SU-DHL-6 (cell line): ENCODE measurements at regions not wholly inside any gene's neighbourhood (a gene's known extent, or its start where the extent isn't known, plus 50 kb on each side); places are given as distances from the start of the nearest gene placed in this dataset.

Experiments
- H2AFZ ChIP-seq: fragments of 200-600 bp; sonication (generic); 2 replicates; pipeline ENCODE4 v1.6.1; 2014; ENCODE audit warnings: low read depth, mild to moderate bottlenecking, moderate library complexity, mixed read lengths, antibody characterized with exemption, low read length; ENCODE audit not compliant: severe bottlenecking
- H3F3A ChIP-seq: fragments of 200-600 bp; shearing (Covaris generic); 2 replicates; pipeline ENCODE4 v1.6.0; 2016; ENCODE audit warnings: antibody characterized with exemption, mild to moderate bottlenecking; ENCODE audit not compliant: insufficient read depth
- H3K27ac ChIP-seq: fragments of 200-600 bp; sonication (generic); 2 replicates; pipeline ENCODE4 v1.5.1; 2016; ENCODE audit warnings: low read depth, mild to moderate bottlenecking, low read length, moderate library complexity, mixed read lengths
- H3K27me3 ChIP-seq: fragments of 200-600 bp; sonication (generic), shearing (Covaris generic); 2 replicates; pipeline ENCODE4 v1.6.0; 2014; ENCODE audit warnings: mild to moderate bottlenecking, low read length
- H3K36me3 ChIP-seq: fragments of 200-600 bp; sonication (generic); 2 replicates; pipeline ENCODE4 v1.6.1; 2014; ENCODE audit warnings: mild to moderate bottlenecking, low read length, mixed read lengths
- H3K4me2 ChIP-seq: fragments of 300-600, 200-600 bp; shearing (Covaris generic), sonication (generic); 2 replicates; pipeline ENCODE4 v1.6.0; 2014; ENCODE audit warnings: low read length, low read depth, mild to moderate bottlenecking; ENCODE audit not compliant: poor library complexity, severe bottlenecking
- H3K4me3 ChIP-seq: fragments of 200-600 bp; sonication (generic); 2 replicates; pipeline ENCODE4 v1.5.1; 2014; ENCODE audit warnings: antibody characterized with exemption, low read length, mild to moderate bottlenecking, mixed read lengths; ENCODE audit not compliant: insufficient read depth, poor library complexity, severe bottlenecking
- H3K79me2 ChIP-seq: fragments of 200-600 bp; sonication (generic); 2 replicates; pipeline ENCODE4 v1.6.1; 2014; ENCODE audit warnings: mild to moderate bottlenecking, low read length, moderate library complexity; ENCODE audit not compliant: insufficient read depth
- H3K9ac ChIP-seq: fragments of 200-600 bp; sonication (generic); 2 replicates; pipeline ENCODE4 v1.7.0; 2014; ENCODE audit warnings: mild to moderate bottlenecking, low read length
- H3K9me2 ChIP-seq: fragments of 200-600 bp; sonication (generic); replicated peaks from 2 replicates; pipeline ENCODE4 v1.6.1; 2014; ENCODE audit warnings: low read length; ENCODE audit not compliant: insufficient read depth
- H3K9me3 ChIP-seq: fragments of 200-600 bp; sonication (generic); 2 replicates; pipeline ENCODE4 v1.6.1; 2014; ENCODE audit warnings: low read length, mixed read lengths; ENCODE audit not compliant: insufficient read depth
- H4K20me1 ChIP-seq: fragments of 200-600 bp; sonication (generic); 2 replicates; pipeline ENCODE4 v1.6.1; 2014; ENCODE audit warnings: low read depth, mild to moderate bottlenecking, antibody characterized with exemption, low read length, moderate library complexity, mixed read lengths
- EZH2phosphoT487 ChIP-seq: fragments of 200-600 bp; sonication (generic), shearing (Covaris generic); conservative IDR thresholded peaks from 2 replicates; pipeline ENCODE4 v1.6.1; 2018; ENCODE audit warnings: mild to moderate bottlenecking, antibody characterized with exemption, low read length, moderate library complexity, mixed read lengths
- TF ChIP-seq, protein P1 (sequence below): fragments of 200-600 bp; sonication (generic); IDR thresholded peaks from one replicate; pipeline ENCODE4 v1.5.1; 2017; ENCODE audit warnings: antibody characterized with exemption, mild to moderate bottlenecking, low read length, moderate library complexity; ENCODE audit not compliant: insufficient read depth, poor library complexity, severe bottlenecking

GRCh38 chr10:131792011-131792651 is 108.7 kb upstream of the PPP2R2D start:
- Histone ChIP-seq H3K4me3 (no peak overlapping the region), H3K36me3 (no peaks in the 10 kb centered on the region), H2AFZ (no peak overlapping the region), H3K9me2 (no peaks in the 10 kb centered on the region), H3F3A (no peaks in the 10 kb centered on the region), H3K9me3 (no peaks in the 10 kb centered on the region), H3K27me3 (no peaks in the 10 kb centered on the region), H4K20me1 (no peaks in the 10 kb centered on the region), H3K27ac (no peak overlapping the region), H3K4me2 (no peak overlapping the region), H3K79me2 (no peaks in the 10 kb centered on the region), H3K9ac (no peak overlapping the region)
- TF ChIP-seq, protein P1, sequence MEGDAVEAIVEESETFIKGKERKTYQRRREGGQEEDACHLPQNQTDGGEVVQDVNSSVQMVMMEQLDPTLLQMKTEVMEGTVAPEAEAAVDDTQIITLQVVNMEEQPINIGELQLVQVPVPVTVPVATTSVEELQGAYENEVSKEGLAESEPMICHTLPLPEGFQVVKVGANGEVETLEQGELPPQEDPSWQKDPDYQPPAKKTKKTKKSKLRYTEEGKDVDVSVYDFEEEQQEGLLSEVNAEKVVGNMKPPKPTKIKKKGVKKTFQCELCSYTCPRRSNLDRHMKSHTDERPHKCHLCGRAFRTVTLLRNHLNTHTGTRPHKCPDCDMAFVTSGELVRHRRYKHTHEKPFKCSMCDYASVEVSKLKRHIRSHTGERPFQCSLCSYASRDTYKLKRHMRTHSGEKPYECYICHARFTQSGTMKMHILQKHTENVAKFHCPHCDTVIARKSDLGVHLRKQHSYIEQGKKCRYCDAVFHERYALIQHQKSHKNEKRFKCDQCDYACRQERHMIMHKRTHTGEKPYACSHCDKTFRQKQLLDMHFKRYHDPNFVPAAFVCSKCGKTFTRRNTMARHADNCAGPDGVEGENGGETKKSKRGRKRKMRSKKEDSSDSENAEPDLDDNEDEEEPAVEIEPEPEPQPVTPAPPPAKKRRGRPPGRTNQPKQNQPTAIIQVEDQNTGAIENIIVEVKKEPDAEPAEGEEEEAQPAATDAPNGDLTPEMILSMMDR = no peak
- TF ChIP-seq EZH2phosphoT487 = no peak

GRCh38 chr10:131792809-131793208 is 108.0 kb upstream of the PPP2R2D start:
- Histone ChIP-seq H3F3A (no peaks in the 10 kb centered on the region), H4K20me1 (no peaks in the 10 kb centered on the region), H3K4me3 (no peak overlapping the region), H3K9me2 (no peaks in the 10 kb centered on the region), H3K9ac (no peak overlapping the region), H3K27me3 (no peaks in the 10 kb centered on the region), H3K4me2 (no peak overlapping the region), H3K79me2 (no peaks in the 10 kb centered on the region), H3K36me3 (no peaks in the 10 kb centered on the region), H3K9me3 (no peaks in the 10 kb centered on the region), H2AFZ (no peak overlapping the region), H3K27ac (no peak overlapping the region)
- no peak for TF ChIP-seq EZH2phosphoT487
- TF ChIP-seq, protein P1 = no peak

DNA sequence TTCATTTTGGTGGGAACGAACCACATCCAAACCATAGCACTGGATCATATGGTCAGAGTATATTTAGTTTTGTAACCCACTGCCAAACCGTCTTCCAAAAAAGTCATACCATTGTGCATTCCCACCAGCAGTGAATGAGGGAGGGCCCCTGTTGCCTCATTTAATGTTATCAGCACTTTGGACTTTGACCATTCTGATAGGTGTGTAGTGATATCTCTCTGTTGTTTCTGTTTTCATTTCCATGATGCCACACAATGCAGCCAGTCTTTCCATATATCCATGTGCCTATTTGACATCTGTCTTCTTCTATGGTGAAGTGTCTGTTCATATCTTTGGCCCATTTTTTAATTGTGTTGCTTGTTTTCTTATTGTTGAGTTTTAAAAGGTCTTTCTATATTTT is 105.0 kb upstream of the PPP2R2D start:
- H3K79me2 ChIP-seq = no peaks in the 10 kb centered on the region
- H3F3A ChIP-seq = no peaks in the 10 kb centered on the region
- no peaks in the 10 kb centered on the region; the same call in 1 of the 2 replicates for H3K9me3 ChIP-seq
- H3K4me3 ChIP-seq = no peak overlapping the region
- no peak overlapping the region for H3K4me2 ChIP-seq
- H3K27ac ChIP-seq = no peak overlapping the region
- no peak overlapping the region for H3K9ac ChIP-seq
- TF ChIP-seq, protein P1 = no peak
- no peak for TF ChIP-seq EZH2phosphoT487
- no peaks in the 10 kb centered on the region for H3K9me2 ChIP-seq
- H4K20me1 ChIP-seq = no peaks in the 10 kb centered on the region
- H3K36me3 ChIP-seq = no peaks in the 10 kb centered on the region
- no peak overlapping the region for H2AFZ ChIP-seq
- no peaks in the 10 kb centered on the region for H3K27me3 ChIP-seq
